Transverse colon (tissue), 3 donors: ENCODE measurements at regions not wholly inside any gene's neighbourhood (a gene's known extent, or its start where the extent isn't known, plus 50 kb on each side); places are given as distances from the start of the nearest gene placed in this dataset.

Experiments used
- CTCF ChIP-seq, 5 experiments: fragments of 200-600 bp in 3 of 5; fragments of 450-650 bp in 2 of 5; sonication (generic) in 3 of 5; IDR thresholded peaks; 1 replicate in 2 of 5; 2 replicates in 3 of 5; pipeline ENCODE4 v1.5.1; 2016 to 2017; ENCODE audit warnings: antibody characterized with exemption in 5 of 5, inconsistent platforms in 3 of 5, mild to moderate bottlenecking in 2 of 5, moderate library complexity in 1 of 5
- POLR2A ChIP-seq: fragments of 450-650 bp; IDR thresholded peaks from one replicate; pipeline ENCODE4 v1.6.1; 2016; ENCODE audit warnings: antibody characterized with exemption, mild to moderate bottlenecking, moderate library complexity

- no peak for TF ChIP-seq CTCF (IDR thresholded peaks at IDR 0.05)
- no peak for TF ChIP-seq POLR2A
Measured at GRCh38 chr22:27613099-27614005, 188.2 kb downstream of the MN1 start.
